Gastrocnemius medialis (tissue), 4 donors: ENCODE measurements at regions not wholly inside any gene's neighbourhood (a gene's known extent, or its start where the extent isn't known, plus 50 kb on each side); places are given as distances from the start of the nearest gene placed in this dataset.

Experiments used
- CTCF ChIP-seq, 5 experiments: fragments of 450-650 bp in 3 of 5; fragments of 200-600 bp in 2 of 5; sonication (generic) in 2 of 5; IDR thresholded peaks in 4 of 5; conservative IDR thresholded peaks in 1 of 5; 1 replicate in 4 of 5; 2 replicates in 1 of 5; pipeline ENCODE4 v1.5.1; 2016 to 2019; ENCODE audit warnings: antibody characterized with exemption in 5 of 5, mild to moderate bottlenecking in 3 of 5, moderate library complexity in 3 of 5
- POLR2A ChIP-seq, 2 donors: fragments of 450-650 bp; IDR thresholded peaks; one replicate each; pipeline ENCODE4 v1.6.1; 2017; ENCODE audit warnings: antibody characterized with exemption in 2 of 2, mild to moderate bottlenecking in 2 of 2, moderate library complexity in 2 of 2

- no peak for TF ChIP-seq CTCF (IDR thresholded peaks at IDR 0.05 in 4 of 5, conservative IDR thresholded peaks at IDR 0.05 in 1 of 5)
- no peak for TF ChIP-seq POLR2A (IDR thresholded peaks at IDR 0.05)
These were observed 75.8 kb upstream of the ABI3BP start for GRCh38 chr3:101068876-101069606.
